PFSK-1 (cell line): ENCODE measurements at regions not wholly inside any gene's neighbourhood (a gene's known extent, or its start where the extent isn't known, plus 50 kb on each side); places are given as distances from the start of the nearest gene placed in this dataset.

Experiments
- FOXP2 ChIP-seq: optimal IDR thresholded peaks from 2 replicates; pipeline ENCODE3; 2011; ENCODE audit warnings: borderline replicate concordance, control low read depth, inconsistent platforms; ENCODE audit not compliant: insufficient read depth; ENCODE audit errors: extremely low read length, extremely low read depth
- POLR2AphosphoS5 ChIP-seq: IDR thresholded peaks from 2 replicates; pipeline ENCODE4 v1.6.1; 2012; ENCODE audit warnings: low read depth, mild to moderate bottlenecking, control low read depth, low read length, moderate library complexity
- SIN3A ChIP-seq: IDR thresholded peaks from 2 replicates; pipeline ENCODE4 v1.6.1; 2012; ENCODE audit warnings: mild to moderate bottlenecking, low read length, moderate library complexity, borderline replicate concordance; ENCODE audit not compliant: insufficient read depth
- TAF1 ChIP-seq: IDR thresholded peaks from 2 replicates; pipeline ENCODE4 v1.6.1; 2012; ENCODE audit warnings: low read length, control low read depth, borderline replicate concordance; ENCODE audit not compliant: insufficient read depth
- TF ChIP-seq, protein P1 (sequence below), 2 experiments: IDR thresholded peaks; 2 replicates each; pipeline versions ENCODE4 v1.6.1 to v1.8.0; 2011 to 2012; ENCODE audit warnings: low read depth in 2 of 2, low read length in 2 of 2, control low read depth in 1 of 2, inconsistent platforms in 1 of 2, mild to moderate bottlenecking in 1 of 2, moderate library complexity in 1 of 2; ENCODE audit not compliant: insufficient read depth in 1 of 2

DNA sequence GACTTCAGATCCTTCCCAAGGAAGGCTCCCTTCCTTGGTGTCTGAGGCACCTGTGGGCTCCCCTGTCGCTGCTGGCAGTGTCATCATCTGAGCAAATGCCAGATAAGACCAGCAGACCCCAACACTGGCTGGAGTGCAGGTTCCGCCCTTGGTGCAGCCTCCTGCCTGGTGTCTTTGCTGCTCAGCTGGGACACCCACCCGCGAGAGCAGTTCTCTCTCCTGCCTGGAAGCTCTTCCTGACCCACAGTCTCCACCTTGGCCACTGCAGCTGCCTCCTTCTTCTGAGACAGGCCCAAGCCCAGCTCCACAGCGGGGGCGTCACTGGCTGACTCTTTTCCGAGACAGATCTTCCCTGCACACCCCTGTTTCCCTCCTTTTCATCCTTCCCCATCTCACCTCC, 395.7 kb upstream of the MAP3K7 start:
- no peak for TF ChIP-seq POLR2AphosphoS5
- TF ChIP-seq, protein P1, sequence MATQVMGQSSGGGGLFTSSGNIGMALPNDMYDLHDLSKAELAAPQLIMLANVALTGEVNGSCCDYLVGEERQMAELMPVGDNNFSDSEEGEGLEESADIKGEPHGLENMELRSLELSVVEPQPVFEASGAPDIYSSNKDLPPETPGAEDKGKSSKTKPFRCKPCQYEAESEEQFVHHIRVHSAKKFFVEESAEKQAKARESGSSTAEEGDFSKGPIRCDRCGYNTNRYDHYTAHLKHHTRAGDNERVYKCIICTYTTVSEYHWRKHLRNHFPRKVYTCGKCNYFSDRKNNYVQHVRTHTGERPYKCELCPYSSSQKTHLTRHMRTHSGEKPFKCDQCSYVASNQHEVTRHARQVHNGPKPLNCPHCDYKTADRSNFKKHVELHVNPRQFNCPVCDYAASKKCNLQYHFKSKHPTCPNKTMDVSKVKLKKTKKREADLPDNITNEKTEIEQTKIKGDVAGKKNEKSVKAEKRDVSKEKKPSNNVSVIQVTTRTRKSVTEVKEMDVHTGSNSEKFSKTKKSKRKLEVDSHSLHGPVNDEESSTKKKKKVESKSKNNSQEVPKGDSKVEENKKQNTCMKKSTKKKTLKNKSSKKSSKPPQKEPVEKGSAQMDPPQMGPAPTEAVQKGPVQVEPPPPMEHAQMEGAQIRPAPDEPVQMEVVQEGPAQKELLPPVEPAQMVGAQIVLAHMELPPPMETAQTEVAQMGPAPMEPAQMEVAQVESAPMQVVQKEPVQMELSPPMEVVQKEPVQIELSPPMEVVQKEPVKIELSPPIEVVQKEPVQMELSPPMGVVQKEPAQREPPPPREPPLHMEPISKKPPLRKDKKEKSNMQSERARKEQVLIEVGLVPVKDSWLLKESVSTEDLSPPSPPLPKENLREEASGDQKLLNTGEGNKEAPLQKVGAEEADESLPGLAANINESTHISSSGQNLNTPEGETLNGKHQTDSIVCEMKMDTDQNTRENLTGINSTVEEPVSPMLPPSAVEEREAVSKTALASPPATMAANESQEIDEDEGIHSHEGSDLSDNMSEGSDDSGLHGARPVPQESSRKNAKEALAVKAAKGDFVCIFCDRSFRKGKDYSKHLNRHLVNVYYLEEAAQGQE (IDR thresholded peaks at IDR 0.05; ENCODE audit: insufficient read depth in 1 of 2, low read depth in 2 of 2, low read length in 2 of 2), result no peak

DNA sequence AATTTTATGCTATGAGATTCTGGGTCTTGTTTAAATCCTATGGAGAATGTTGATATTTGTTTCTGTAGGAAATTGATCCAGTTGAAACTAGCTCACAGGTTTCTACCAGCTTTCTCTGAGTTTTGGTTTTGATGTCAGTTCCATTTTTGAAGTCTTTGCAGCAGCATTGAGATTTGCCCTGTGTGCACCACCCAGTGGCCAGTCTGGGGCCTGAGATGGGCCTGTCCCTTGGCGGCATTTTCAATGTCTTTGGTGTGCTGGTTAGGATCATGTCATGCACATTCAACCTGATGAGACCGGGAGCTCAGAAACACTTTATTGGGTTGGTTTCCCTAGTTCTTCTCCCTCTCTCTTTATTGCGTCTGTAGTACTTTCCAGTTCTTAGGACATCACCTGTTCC, 395.2 kb upstream of the MAP3K7 start:
- TF ChIP-seq, protein P1 (IDR thresholded peaks at IDR 0.05; ENCODE audit: insufficient read depth in 1 of 2, low read depth in 2 of 2, low read length in 2 of 2), result no peak
- TF ChIP-seq FOXP2 (no peak), TAF1 (no peak), POLR2AphosphoS5 (no peak), SIN3A (no peak)

DNA sequence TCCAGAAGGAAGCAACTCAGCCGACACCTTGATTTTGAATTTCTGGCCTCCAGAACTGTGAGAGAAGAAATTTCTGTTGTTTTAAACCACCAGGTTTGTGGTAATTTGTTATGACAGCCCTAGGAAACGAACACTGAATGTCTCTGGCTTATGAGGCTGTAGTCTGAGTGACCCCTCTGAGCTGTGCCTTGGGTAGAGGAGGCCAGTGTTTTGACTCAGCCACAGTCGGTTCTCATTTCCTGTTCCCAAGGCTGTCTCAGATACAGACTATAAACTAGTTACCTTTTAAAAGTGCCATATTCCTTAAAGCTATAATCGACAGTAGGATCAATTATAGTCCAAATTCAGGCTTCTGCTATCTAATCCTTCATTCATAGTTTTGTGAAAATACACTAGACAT, 391.2 kb upstream of the MAP3K7 start:
- no peak for TF ChIP-seq TAF1
- no peak for TF ChIP-seq POLR2AphosphoS5
- no peak for TF ChIP-seq SIN3A
- TF ChIP-seq FOXP2, result no peak
- TF ChIP-seq, protein P1 (IDR thresholded peaks at IDR 0.05; ENCODE audit: insufficient read depth in 1 of 2, low read depth in 2 of 2, low read length in 2 of 2), result no peak

DNA sequence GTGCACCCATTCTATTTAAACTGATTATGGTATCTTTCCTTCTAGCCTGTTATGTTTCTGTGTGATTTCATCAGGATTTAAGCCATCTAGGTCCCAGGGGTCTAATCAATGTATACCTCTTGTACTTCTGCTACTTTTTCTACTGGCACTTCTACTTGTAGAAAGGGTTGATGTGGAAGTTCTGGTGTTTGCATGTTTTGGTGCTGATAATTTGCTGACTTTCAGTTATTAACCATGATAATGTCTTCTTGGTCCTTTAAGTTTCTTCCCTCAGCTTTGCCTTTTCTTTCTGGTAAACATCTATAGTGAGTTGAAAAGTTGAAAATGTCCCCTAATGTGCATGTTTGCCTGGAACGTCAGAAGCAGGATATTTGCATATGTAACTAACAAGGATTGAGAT, 390.6 kb upstream of the MAP3K7 start:
- TF ChIP-seq FOXP2 (no peak), SIN3A (no peak), POLR2AphosphoS5 (no peak), TAF1 (no peak)
- TF ChIP-seq, protein P1 (IDR thresholded peaks at IDR 0.05; ENCODE audit: insufficient read depth in 1 of 2, low read depth in 2 of 2, low read length in 2 of 2), result no peak

- TF ChIP-seq, protein P1 (IDR thresholded peaks at IDR 0.05; ENCODE audit: insufficient read depth in 1 of 2, low read depth in 2 of 2, low read length in 2 of 2), result no peak
- TF ChIP-seq SIN3A (no peak), FOXP2 (no peak), TAF1 (no peak), POLR2AphosphoS5 (no peak)
Observed at GRCh38 chr6:90976341-90976740, 389.5 kb upstream of the MAP3K7 start.
